WTC11 (cell line): ENCODE measurements at regions not wholly inside any gene's neighbourhood (a gene's known extent, or its start where the extent isn't known, plus 50 kb on each side); places are given as distances from the start of the nearest gene placed in this dataset.

ENCODE experiments used
- ATAC-seq: fragments of 200-7000 bp; cut with Tn5 transposase; 2 replicates; pipeline ENCODE4 v1.10.0; 2021; ENCODE audit warnings: mild to moderate bottlenecking, moderate library complexity
- CTCF ChIA-PET: fragments of 300-600 bp; sonication (Branson Sonifier 250); formaldehyde crosslinking; loops from one replicate; lab custom pipeline; 2021; ENCODE audit warnings: antibody characterized with exemption; lab: Charles Lee
- POLR2A ChIA-PET: fragments of 350-600 bp; sonication (Branson Sonifier 250); formaldehyde crosslinking; loops from one replicate; lab custom pipeline; 2021; ENCODE audit warnings: antibody characterized with exemption; lab: Charles Lee
- DNase-seq: peaks from one replicate; pipeline ENCODE4 v3.0.0; 2021; ENCODE audit warnings: low spot score
- H3K27ac Mint-ChIP-seq: 2 replicates; pipeline ENCODE4 v1.8.0; 2021; ENCODE audit warnings: mixed read lengths
- H3K27me3 Mint-ChIP-seq: 2 replicates; pipeline ENCODE4 v1.8.0; 2021; ENCODE audit warnings: low read depth, mild to moderate bottlenecking, moderate library complexity, mixed read lengths
- H3K36me3 Mint-ChIP-seq: 2 replicates; pipeline ENCODE4 v1.8.0; 2021; ENCODE audit warnings: mixed read lengths
- H3K4me1 Mint-ChIP-seq: 2 replicates; pipeline ENCODE4 v1.8.0; 2022; ENCODE audit warnings: mixed read lengths
- H3K4me3 Mint-ChIP-seq: 2 replicates; pipeline ENCODE4 v1.8.0; 2021; ENCODE audit warnings: mild to moderate bottlenecking, moderate library complexity, mixed read lengths
- H3K9me3 Mint-ChIP-seq: 2 replicates; pipeline ENCODE4 v1.8.0; 2021; ENCODE audit warnings: mixed read lengths
- ARID4B ChIP-seq: sonication (generic); formaldehyde crosslinking; IDR thresholded peaks from 2 replicates; pipeline ENCODE4 v1.8.0; 2023; ENCODE audit warnings: missing genetic modification reagents, mild to moderate bottlenecking, borderline replicate concordance
- ATF6 ChIP-seq: sonication (generic); formaldehyde crosslinking; IDR thresholded peaks from 2 replicates; pipeline ENCODE4 v1.8.1; 2023; ENCODE audit warnings: mild to moderate bottlenecking, missing genetic modification reagents
- E2F5 ChIP-seq: sonication (generic); formaldehyde crosslinking; IDR thresholded peaks from 2 replicates; pipeline ENCODE4 v1.8.1; 2022; ENCODE audit warnings: mild to moderate bottlenecking, moderate library complexity, missing genetic modification reagents
- ERG ChIP-seq: fragments of 250-450 bp; sonication (Bioruptor Pico); IDR thresholded peaks from 2 replicates; pipeline ENCODE4 v1.8.0; 2021; ENCODE audit warnings: mild to moderate bottlenecking
- ETV6 ChIP-seq: sonication (generic); formaldehyde crosslinking; IDR thresholded peaks from 2 replicates; pipeline ENCODE4 v1.8.1; 2022; ENCODE audit warnings: mild to moderate bottlenecking, missing genetic modification reagents
- FOXP4 ChIP-seq: sonication (generic); formaldehyde crosslinking; IDR thresholded peaks from 2 replicates; pipeline ENCODE4 v1.8.0; 2022; ENCODE audit warnings: mild to moderate bottlenecking, missing genetic modification reagents
- HMGA2 ChIP-seq: fragments of 250-450 bp; sonication (Bioruptor Pico); IDR thresholded peaks from 2 replicates; pipeline ENCODE4 v1.4.0; 2021; ENCODE audit warnings: mild to moderate bottlenecking, moderate library complexity
- JAZF1 ChIP-seq: fragments of 250-450 bp; sonication (Bioruptor Pico); IDR thresholded peaks from 2 replicates; pipeline ENCODE4 v1.9.0; 2021; ENCODE audit warnings: moderate library complexity, mild to moderate bottlenecking, inconsistent platforms
- NR3C1 ChIP-seq: sonication (generic); formaldehyde crosslinking; conservative IDR thresholded peaks from 2 replicates; pipeline ENCODE4 v1.8.1; 2023; ENCODE audit warnings: low read depth, mild to moderate bottlenecking, missing genetic modification reagents
- OVOL2 ChIP-seq: fragments of 250-450 bp; sonication (Bioruptor Pico); IDR thresholded peaks from 2 replicates; pipeline ENCODE4 v1.9.0; 2021; ENCODE audit warnings: mild to moderate bottlenecking, borderline replicate concordance
- PRRX2 ChIP-seq: fragments of 250-450 bp; sonication (Bioruptor Pico); IDR thresholded peaks from 2 replicates; pipeline ENCODE4 v1.8.0; 2021; ENCODE audit warnings: mild to moderate bottlenecking
- SMAD4 ChIP-seq: sonication (generic); formaldehyde crosslinking; IDR thresholded peaks from 2 replicates; pipeline ENCODE4 v1.8.0; 2022; ENCODE audit warnings: mild to moderate bottlenecking, missing genetic modification reagents
- STAT6 ChIP-seq: sonication (generic); formaldehyde crosslinking; conservative IDR thresholded peaks from 2 replicates; pipeline ENCODE4 v1.8.1; 2023; ENCODE audit warnings: mild to moderate bottlenecking, low read depth, missing genetic modification reagents, moderate library complexity
- USF2 ChIP-seq: sonication (generic); formaldehyde crosslinking; IDR thresholded peaks from 2 replicates; pipeline ENCODE4 v1.8.1; 2023; ENCODE audit warnings: mild to moderate bottlenecking, missing genetic modification reagents, moderate library complexity
- ZNF138 ChIP-seq: sonication (generic); formaldehyde crosslinking; conservative IDR thresholded peaks from 2 replicates; pipeline ENCODE4 v1.8.1; 2022; ENCODE audit warnings: mild to moderate bottlenecking, moderate library complexity, missing genetic modification reagents
- ZNF219 ChIP-seq: sonication (generic); formaldehyde crosslinking; IDR thresholded peaks from 2 replicates; pipeline ENCODE4 v1.8.0; 2023; ENCODE audit warnings: missing genetic modification reagents, mild to moderate bottlenecking, borderline replicate concordance
- ZNF425 ChIP-seq: fragments of 250-450 bp; sonication (Bioruptor Pico); conservative IDR thresholded peaks from 2 replicates; pipeline ENCODE4 v1.9.0; 2021; ENCODE audit warnings: mild to moderate bottlenecking

- TF ChIP-seq USF2 (no peak), HMGA2 (CRISPR knock-in tag) (no peak), ZNF219 (no peak), JAZF1 (CRISPR knock-in tag) (no peak), PRRX2 (CRISPR knock-in tag) (no peak), SMAD4 (CRISPR knock-in tag) (no peak), ETV6 (CRISPR knock-in tag) (no peak)
These were observed 373.1 kb downstream of the PPARGC1A start (continued) for GRCh38 chr4:23516716-23517115.

GRCh38 chr4:23504083-23504482, 385.8 kb downstream of the PPARGC1A start:
- Mint-ChIP-seq H3K9me3 (peaks cover 15% of the 10 kb centered on the region), H3K4me3 (no peak overlapping the region), H3K4me1 (peaks cover 25% of the 10 kb centered on the region), H3K36me3 (peaks cover 12% of the 10 kb centered on the region), H3K27me3 (no peaks in the 10 kb centered on the region), H3K27ac (no peak overlapping the region)
- no peak for DNase-seq
- no peak for ATAC-seq
- TF ChIP-seq E2F5 (CRISPR knock-in tag) (no peak), OVOL2 (CRISPR knock-in tag) (no peak), NR3C1 (CRISPR knock-in tag) (no peak), FOXP4 (no peak), ARID4B (CRISPR knock-in tag) (no peak), USF2 (no peak), SMAD4 (CRISPR knock-in tag) (no peak), ETV6 (CRISPR knock-in tag) (no peak), STAT6 (CRISPR knock-in tag) (no peak), PRRX2 (CRISPR knock-in tag) (no peak), ZNF425 (no peak), ATF6 (CRISPR knock-in tag) (no peak), ZNF138 (CRISPR knock-in tag) (no peak), ERG (no peak)
- ChIA-PET CTCF (interaction anchor here (1.4 kb wide), 1 partner anchor 136 kb away, joined by 3 read pairs; no protein-coding TSS in a partner anchor), POLR2A (no interaction called here)
